Trophoblast cell (in vitro differentiated cells and primary cell): ENCODE measurements at regions not wholly inside any gene's neighbourhood (a gene's known extent, or its start where the extent isn't known, plus 50 kb on each side); places are given as distances from the start of the nearest gene placed in this dataset.

Experiments used
- DNase-seq, 2 donors: peaks; one replicate each; pipeline ENCODE4 v3.0.0-alpha.2; 2016
- H2AFZ ChIP-seq: 2 replicates; pipeline ENCODE4 v1.6.1; 2013; ENCODE audit warnings: low read length, moderate library complexity, mild to moderate bottlenecking; ENCODE audit not compliant: insufficient read depth, poor library complexity
- H2AK5ac ChIP-seq: 2 replicates; pipeline ENCODE4 v1.6.1; 2013; ENCODE audit warnings: mild to moderate bottlenecking, low read length
- H2BK120ac ChIP-seq: 2 replicates; pipeline ENCODE4 v1.6.1; 2013; ENCODE audit warnings: low read length, mild to moderate bottlenecking, moderate library complexity; ENCODE audit not compliant: insufficient read depth, poor library complexity
- H2BK12ac ChIP-seq: 2 replicates; pipeline ENCODE4 v1.6.1; 2013; ENCODE audit warnings: mild to moderate bottlenecking, low read length, moderate library complexity
- H2BK5ac ChIP-seq: 2 replicates; pipeline ENCODE4 v1.6.1; 2013; ENCODE audit warnings: low read length, low read depth, moderate library complexity, mild to moderate bottlenecking; ENCODE audit not compliant: poor library complexity
- H3K14ac ChIP-seq: 2 replicates; pipeline ENCODE4 v1.6.1; 2013; ENCODE audit warnings: mild to moderate bottlenecking, low read length
- H3K18ac ChIP-seq: 2 replicates; pipeline ENCODE4 v1.6.1; 2013; ENCODE audit warnings: mild to moderate bottlenecking, low read length
- H3K23ac ChIP-seq: 2 replicates; pipeline ENCODE4 v1.6.1; 2013; ENCODE audit warnings: low read length
- H3K27ac ChIP-seq: 2 replicates; pipeline ENCODE4 v1.5.1; 2013; ENCODE audit warnings: low read depth, mild to moderate bottlenecking, inconsistent platforms, low read length, moderate library complexity
- H3K27me3 ChIP-seq: 2 replicates; pipeline ENCODE4 v1.6.1; 2013; ENCODE audit warnings: inconsistent platforms, mild to moderate bottlenecking, low read length, moderate library complexity; ENCODE audit not compliant: insufficient read depth
- H3K36me3 ChIP-seq, 2 experiments: 1 replicate in 1 of 2; 2 replicates in 1 of 2; pipeline ENCODE4 v1.6.1; 2013; ENCODE audit warnings: low read length in 2 of 2, mild to moderate bottlenecking in 2 of 2, moderate library complexity in 1 of 2; ENCODE audit not compliant: insufficient read depth in 2 of 2, control insufficient read depth in 1 of 2
- H3K4ac ChIP-seq: 2 replicates; pipeline ENCODE4 v1.6.1; 2013; ENCODE audit warnings: low read depth, mild to moderate bottlenecking, low read length, moderate library complexity
- H3K4me1 ChIP-seq, 2 experiments: 1 replicate in 1 of 2; 2 replicates in 1 of 2; pipeline ENCODE4 v1.6.1; 2013; ENCODE audit warnings: low read length in 2 of 2, mild to moderate bottlenecking in 2 of 2, moderate library complexity in 1 of 2; ENCODE audit not compliant: insufficient read depth in 2 of 2, control insufficient read depth in 1 of 2
- H3K4me2 ChIP-seq: 2 replicates; pipeline ENCODE4 v1.6.1; 2013; ENCODE audit warnings: inconsistent platforms, mild to moderate bottlenecking, low read length, moderate library complexity
- H3K4me3 ChIP-seq: 2 replicates; pipeline ENCODE4 v1.5.1; 2013; ENCODE audit warnings: mild to moderate bottlenecking, low read depth, low read length, inconsistent platforms
- H3K79me1 ChIP-seq: one replicate; pipeline ENCODE4 v1.6.1; 2013; ENCODE audit warnings: low read length
- H3K79me2 ChIP-seq: 2 replicates; pipeline ENCODE4 v1.6.1; 2013; ENCODE audit warnings: low read length, mild to moderate bottlenecking; ENCODE audit not compliant: control insufficient read depth, insufficient read depth, poor library complexity
- H3K9ac ChIP-seq: 2 replicates; pipeline ENCODE4 v1.6.1; 2013; ENCODE audit warnings: mild to moderate bottlenecking, low read length
- H3K9me3 ChIP-seq: 2 replicates; pipeline ENCODE4 v1.6.1; 2013; ENCODE audit warnings: low read depth, mild to moderate bottlenecking, control low read depth, inconsistent platforms, low read length; ENCODE audit not compliant: insufficient read depth
- H4K12ac ChIP-seq: 2 replicates; pipeline ENCODE4 v1.6.1; 2013; ENCODE audit warnings: low read depth, mild to moderate bottlenecking, low read length, moderate library complexity
- H4K8ac ChIP-seq: 2 replicates; pipeline ENCODE4 v1.6.1; 2013; ENCODE audit warnings: low read depth, mild to moderate bottlenecking, low read length, moderate library complexity
- H4K91ac ChIP-seq: one replicate; pipeline ENCODE4 v1.6.1; 2013; ENCODE audit warnings: low read depth, mild to moderate bottlenecking, low read length, moderate library complexity
- WGBS: extraction: QIAGEN DNeasy Blood & Tissue Kit; methylation state at CpG from one replicate; pipeline ENCODE4 v1.1.7; 2013; ENCODE audit warnings: missing lambda C conversion rate; ENCODE audit not compliant: insufficient read length, insufficient coverage; ENCODE audit errors: extremely low coverage; 5-methylcytosine and 5-hydroxymethylcytosine counted together

DNA sequence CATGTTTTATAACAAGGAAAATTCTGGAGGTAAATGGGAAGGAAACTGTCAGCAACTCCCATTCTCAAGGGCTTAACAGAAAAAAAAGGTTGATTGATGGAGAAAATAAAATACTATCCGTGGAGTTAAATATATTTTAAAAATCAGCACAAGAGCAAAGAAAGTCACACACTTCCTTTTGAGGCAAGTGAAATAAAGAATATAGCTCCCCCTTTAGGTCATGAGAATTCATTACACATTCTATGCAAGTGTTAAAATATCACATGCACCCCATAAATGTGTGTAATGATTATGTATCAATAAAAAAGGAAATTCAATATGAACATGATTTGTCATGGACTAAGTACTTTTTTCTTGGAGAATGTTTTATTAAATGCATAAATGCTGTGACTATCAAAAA, 349.2 kb downstream of the TPBG start:
- no peak overlapping the region for H4K12ac ChIP-seq
- no CpG with 5 or more reads among the region's 1 CpG for WGBS
- no peaks in the 10 kb centered on the region for H3K79me2 ChIP-seq
- no peak overlapping the region for H3K14ac ChIP-seq
- no peak overlapping the region for H2AFZ ChIP-seq
- no peak overlapping the region for H2BK12ac ChIP-seq
- H3K23ac ChIP-seq = no peak overlapping the region
- no peak overlapping the region for H2AK5ac ChIP-seq
- no peaks in the 10 kb centered on the region for H3K9me3 ChIP-seq
- no peaks in the 10 kb centered on the region for H3K36me3 ChIP-seq
- H4K91ac ChIP-seq = no peak overlapping the region
- H4K8ac ChIP-seq = no peak overlapping the region
- H3K4me2 ChIP-seq = no peak overlapping the region
- H3K9ac ChIP-seq = no peak overlapping the region
- no peak overlapping the region for H3K18ac ChIP-seq
- no peak overlapping the region for H3K27ac ChIP-seq
- H3K79me1 ChIP-seq = no peaks in the 10 kb centered on the region
- no peak overlapping the region for H3K4me3 ChIP-seq
- H3K27me3 ChIP-seq = no peaks in the 10 kb centered on the region
- H2BK5ac ChIP-seq = no peak overlapping the region
- no peak overlapping the region for H2BK120ac ChIP-seq
- no peak overlapping the region for H3K4ac ChIP-seq
- DNase-seq = no peak
- no peaks in the 10 kb centered on the region for H3K4me1 ChIP-seq

DNA sequence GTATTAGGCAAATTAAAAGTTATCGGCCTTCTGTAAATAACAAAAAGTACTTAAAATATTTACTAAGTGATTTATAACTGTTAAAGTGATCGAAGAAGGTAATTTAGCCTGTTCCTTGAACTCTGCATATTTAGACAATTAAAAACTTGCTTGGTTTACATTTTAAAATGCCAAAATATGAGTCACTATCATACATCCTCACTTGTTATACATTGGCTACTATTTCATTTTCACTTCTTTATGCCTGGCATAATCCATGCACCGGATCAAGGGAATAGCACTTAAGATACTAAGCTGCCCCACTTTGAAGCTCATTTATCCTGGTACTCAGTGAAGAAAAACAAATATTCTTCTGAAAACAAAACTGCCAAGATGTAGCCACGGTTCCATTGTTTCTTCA, 344.6 kb downstream of the UBE3D start:
- H3K23ac ChIP-seq = no peak overlapping the region
- no peak for DNase-seq
- H3K9ac ChIP-seq = no peak overlapping the region
- H3K27me3 ChIP-seq = no peaks in the 10 kb centered on the region
- no peak overlapping the region for H4K12ac ChIP-seq
- H3K27ac ChIP-seq = no peak overlapping the region
- H2BK12ac ChIP-seq = no peak overlapping the region
- H4K91ac ChIP-seq = no peak overlapping the region
- no peaks in the 10 kb centered on the region for H3K79me1 ChIP-seq
- H2AK5ac ChIP-seq = no peak overlapping the region
- no peak overlapping the region for H3K4ac ChIP-seq
- no peak overlapping the region for H3K14ac ChIP-seq
- no peaks in the 10 kb centered on the region for H3K9me3 ChIP-seq
- no peak overlapping the region for H2BK120ac ChIP-seq
- H3K36me3 ChIP-seq = no peaks in the 10 kb centered on the region
- H3K18ac ChIP-seq = no peak overlapping the region
- H3K4me1 ChIP-seq = no peaks in the 10 kb centered on the region
- no peak overlapping the region for H2BK5ac ChIP-seq
- no peak overlapping the region for H2AFZ ChIP-seq
- WGBS = no CpG with 5 or more reads among the region's 4 CpGs
- no peaks in the 10 kb centered on the region for H3K79me2 ChIP-seq
- H4K8ac ChIP-seq = no peak overlapping the region
- no peak overlapping the region for H3K4me3 ChIP-seq
- H3K4me2 ChIP-seq = no peak overlapping the region

DNA sequence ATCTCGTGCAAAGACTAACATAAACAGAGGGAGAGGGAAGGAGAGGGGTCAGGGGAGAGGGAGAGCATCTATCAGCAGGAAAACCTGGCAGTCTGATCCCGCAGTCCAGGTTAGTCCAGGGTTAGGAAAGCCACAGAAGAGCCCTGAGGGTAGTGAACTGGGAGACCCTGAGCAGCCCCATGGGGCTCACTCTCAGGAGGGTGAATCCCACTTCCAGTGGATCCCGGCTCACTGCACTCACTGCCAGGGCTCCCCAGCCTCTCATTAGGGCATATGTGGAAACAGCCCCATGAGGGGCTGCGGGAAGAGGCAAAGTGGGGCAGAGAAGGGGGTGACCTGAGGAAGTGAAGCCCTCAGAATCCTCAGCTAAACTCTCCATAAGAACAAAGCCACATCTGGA, 329.9 kb downstream of the UBE3D start:
- no peaks in the 10 kb centered on the region for H3K36me3 ChIP-seq
- H3K14ac ChIP-seq = no peak overlapping the region
- no peaks in the 10 kb centered on the region for H3K79me2 ChIP-seq
- H3K4me3 ChIP-seq = no peak overlapping the region
- H2BK5ac ChIP-seq = no peak overlapping the region
- H3K9ac ChIP-seq = no peak overlapping the region
- no peak overlapping the region for H3K4me2 ChIP-seq
- no peaks in the 10 kb centered on the region for H3K4me1 ChIP-seq
- no peak overlapping the region for H3K4ac ChIP-seq
- H3K27ac ChIP-seq = no peak overlapping the region
- no peak for DNase-seq
- no peak overlapping the region for H2BK12ac ChIP-seq
- no peak overlapping the region for H4K8ac ChIP-seq
- no peak overlapping the region for H2AK5ac ChIP-seq
- no peaks in the 10 kb centered on the region for H3K79me1 ChIP-seq
- WGBS = no CpG with 5 or more reads among the region's 4 CpGs
- H4K91ac ChIP-seq = no peak overlapping the region
- no peaks in the 10 kb centered on the region for H3K27me3 ChIP-seq
- H3K23ac ChIP-seq = no peak overlapping the region
- no peak overlapping the region for H2AFZ ChIP-seq
- no peak overlapping the region for H4K12ac ChIP-seq
- no peak overlapping the region for H2BK120ac ChIP-seq
- H3K18ac ChIP-seq = no peak overlapping the region
- H3K9me3 ChIP-seq = no peaks in the 10 kb centered on the region

DNA sequence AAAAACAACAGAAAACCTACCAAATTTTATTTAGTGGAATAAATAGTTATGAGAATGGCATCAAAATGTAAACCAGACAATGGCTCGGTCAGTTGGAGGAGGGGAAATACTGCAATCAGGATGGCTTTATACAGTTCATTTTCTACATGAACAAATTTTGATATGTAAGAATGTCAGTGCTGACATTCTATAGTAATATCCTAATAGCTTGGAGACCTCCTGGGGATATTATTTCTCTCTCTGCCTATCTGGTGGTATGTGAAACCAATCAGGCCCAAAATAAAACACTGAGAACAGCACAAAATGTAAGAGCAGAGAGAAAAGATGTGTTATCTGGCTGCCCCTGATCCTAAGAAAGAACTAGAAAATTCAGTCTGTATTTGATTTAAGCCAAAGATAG, 327.7 kb downstream of the UBE3D start:
- H3K18ac ChIP-seq = no peak overlapping the region
- H3K27ac ChIP-seq = no peak overlapping the region
- no peak overlapping the region for H3K14ac ChIP-seq
- WGBS = no CpG with 5 or more reads among the region's 1 CpG
- no peak overlapping the region for H3K4me3 ChIP-seq
- H2BK12ac ChIP-seq = no peak overlapping the region
- H2BK120ac ChIP-seq = no peak overlapping the region
- H3K27me3 ChIP-seq = no peaks in the 10 kb centered on the region
- H3K4me2 ChIP-seq = no peak overlapping the region
- H3K79me1 ChIP-seq = no peaks in the 10 kb centered on the region
- H3K4me1 ChIP-seq = no peaks in the 10 kb centered on the region
- H3K36me3 ChIP-seq = no peaks in the 10 kb centered on the region
- no peak overlapping the region for H4K91ac ChIP-seq
- H2AK5ac ChIP-seq = no peak overlapping the region
- no peaks in the 10 kb centered on the region for H3K9me3 ChIP-seq
- no peak overlapping the region for H2BK5ac ChIP-seq
- H2AFZ ChIP-seq = no peak overlapping the region
- H4K8ac ChIP-seq = no peak overlapping the region
- no peak overlapping the region for H4K12ac ChIP-seq
- H3K23ac ChIP-seq = no peak overlapping the region
- no peaks in the 10 kb centered on the region for H3K79me2 ChIP-seq
- no peak for DNase-seq
- no peak overlapping the region for H3K4ac ChIP-seq
- no peak overlapping the region for H3K9ac ChIP-seq
